ENCODE measurements at regions not wholly inside any gene's neighbourhood (a gene's known extent, or its start where the extent isn't known, plus 50 kb on each side); places are given as distances from the start of the nearest gene placed in this dataset.

- TF ChIP-seq CTCF (IDR thresholded peaks at IDR 0.05) (no peak), POLR2A (IDR thresholded peaks at IDR 0.05) (no peak)
These were observed 67.0 kb upstream of the BRINP1 start for GRCh38 chr9:119436261-119436660.
